ENCODE measurements at regions not wholly inside any gene's neighbourhood (a gene's known extent, or its start where the extent isn't known, plus 50 kb on each side); places are given as distances from the start of the nearest gene placed in this dataset.

DNA sequence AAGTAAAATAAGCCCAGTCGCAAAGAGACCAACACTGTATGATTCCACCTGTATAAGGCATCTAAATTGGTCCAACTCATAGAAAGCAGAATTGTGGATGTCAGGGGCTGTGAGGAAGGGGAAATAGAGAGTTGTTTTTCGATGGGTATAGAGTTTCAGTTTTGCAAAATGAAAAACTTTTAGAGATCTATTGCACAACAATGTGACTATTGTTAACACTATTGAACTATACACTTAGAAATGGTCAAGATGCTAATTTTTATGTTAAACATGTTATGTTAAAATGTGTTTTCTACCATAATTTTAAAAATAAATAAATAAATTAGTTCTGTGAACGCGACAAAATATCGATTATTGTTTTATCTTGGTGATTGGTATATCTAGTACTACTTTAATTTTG lies 192.4 kb downstream of the PTGER3 start:
- DNase-seq (ENCODE audit: low read depth in 1 of 2, low spot score in 2 of 2), result no peak
- H3K27ac ChIP-seq, result no peak overlapping the region
- no peak overlapping the region for H3K4me3 ChIP-seq
- H3K4me1 ChIP-seq (replicated peaks), result no peaks in the 10 kb centered on the region
- H3K27me3 ChIP-seq (replicated peaks), result no peaks in the 10 kb centered on the region
- H3K9me3 ChIP-seq (replicated peaks), result no peaks in the 10 kb centered on the region
- H3K36me3 ChIP-seq, result no peaks in the 10 kb centered on the region

DNA sequence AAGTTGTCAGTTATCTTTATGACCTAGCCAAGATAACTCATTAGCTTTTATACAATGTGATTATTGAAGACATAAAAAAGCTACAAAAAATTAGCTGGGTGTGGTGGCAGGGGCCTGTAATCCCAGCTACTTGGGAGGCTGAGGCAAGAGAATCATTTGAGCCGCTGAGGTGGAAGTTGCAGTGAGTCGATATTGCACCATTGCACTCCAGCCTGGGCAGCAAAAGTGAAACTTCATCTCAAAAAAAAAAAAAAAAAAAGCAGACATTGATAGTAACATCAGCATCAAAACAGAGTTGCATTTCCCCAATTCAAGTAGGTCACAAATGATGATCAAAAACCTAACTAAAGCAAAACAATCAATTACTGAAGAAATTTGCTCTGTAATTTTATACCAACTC lies 191.4 kb downstream of the PTGER3 start:
- no peak overlapping the region for H3K27ac ChIP-seq
- H3K4me1 ChIP-seq (replicated peaks), result no peaks in the 10 kb centered on the region
- no peak overlapping the region for H3K4me3 ChIP-seq
- H3K9me3 ChIP-seq (replicated peaks), result no peaks in the 10 kb centered on the region
- H3K27me3 ChIP-seq (replicated peaks), result no peaks in the 10 kb centered on the region
- H3K36me3 ChIP-seq, result no peaks in the 10 kb centered on the region
- DNase-seq (ENCODE audit: low read depth in 1 of 2, low spot score in 2 of 2), result no peak

DNA sequence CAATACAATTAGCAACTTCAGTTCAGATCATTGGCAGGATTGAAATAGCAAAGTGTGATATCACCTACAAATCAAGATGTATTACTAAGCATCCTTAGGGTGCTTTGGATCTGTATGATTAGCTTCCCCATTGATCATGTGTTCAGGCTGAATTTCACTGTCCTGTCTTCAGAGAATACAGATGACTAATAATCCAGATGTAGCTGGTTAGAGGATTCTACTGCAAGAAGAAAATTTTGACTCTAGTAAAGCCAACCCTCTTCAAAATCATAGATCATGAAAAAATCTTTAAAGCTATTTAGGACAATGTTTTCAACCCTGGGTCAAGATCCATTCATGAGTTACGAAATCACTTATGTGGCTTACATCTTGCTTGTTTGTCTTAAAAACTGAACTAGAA lies 184.4 kb downstream of the PTGER3 start:
- Histone ChIP-seq H3K36me3 (no peaks in the 10 kb centered on the region), H3K27ac (no peak overlapping the region)
- no peak for DNase-seq (ENCODE audit: low read depth in 1 of 2, low spot score in 2 of 2)

DNA sequence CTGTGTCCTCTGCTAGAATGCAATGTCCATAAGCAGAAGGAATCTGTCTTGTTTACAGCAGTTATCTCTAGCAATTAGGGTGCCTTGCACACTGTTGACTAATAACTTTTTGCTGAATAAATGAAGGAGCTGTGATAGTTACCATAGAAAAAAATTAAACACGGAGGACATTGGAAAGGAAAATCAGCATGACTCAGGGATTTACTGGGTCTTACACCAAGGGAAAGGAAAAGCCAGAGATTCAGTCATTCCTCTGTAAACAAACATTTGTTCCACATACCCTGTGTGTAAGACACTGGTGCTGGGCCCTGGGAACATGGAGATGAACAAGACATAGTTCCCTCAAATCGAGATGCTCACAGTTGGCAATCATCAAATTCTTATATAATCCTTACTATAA lies 183.3 kb downstream of the PTGER3 start:
- no peaks in the 10 kb centered on the region for H3K9me3 ChIP-seq (replicated peaks)
- H3K27me3 ChIP-seq (replicated peaks), result no peaks in the 10 kb centered on the region
- no peak overlapping the region for H3K4me3 ChIP-seq
- DNase-seq (ENCODE audit: low read depth in 1 of 2, low spot score in 2 of 2), result peak in 1 of 2 experiments; percentile 48
- peak overlapping the region; percentile 69 for H3K27ac ChIP-seq
- H3K4me1 ChIP-seq (replicated peaks), result peaks cover 12% of the 10 kb centered on the region
- no peaks in the 10 kb centered on the region for H3K36me3 ChIP-seq

More for the DNA sequence above, 184.4 kb downstream of the PTGER3 start:
- Histone ChIP-seq H3K4me1 (replicated peaks) (peaks cover 12% of the 10 kb centered on the region), H3K4me3 (no peak overlapping the region), H3K9me3 (replicated peaks) (no peaks in the 10 kb centered on the region), H3K27me3 (replicated peaks) (no peaks in the 10 kb centered on the region)

DNA sequence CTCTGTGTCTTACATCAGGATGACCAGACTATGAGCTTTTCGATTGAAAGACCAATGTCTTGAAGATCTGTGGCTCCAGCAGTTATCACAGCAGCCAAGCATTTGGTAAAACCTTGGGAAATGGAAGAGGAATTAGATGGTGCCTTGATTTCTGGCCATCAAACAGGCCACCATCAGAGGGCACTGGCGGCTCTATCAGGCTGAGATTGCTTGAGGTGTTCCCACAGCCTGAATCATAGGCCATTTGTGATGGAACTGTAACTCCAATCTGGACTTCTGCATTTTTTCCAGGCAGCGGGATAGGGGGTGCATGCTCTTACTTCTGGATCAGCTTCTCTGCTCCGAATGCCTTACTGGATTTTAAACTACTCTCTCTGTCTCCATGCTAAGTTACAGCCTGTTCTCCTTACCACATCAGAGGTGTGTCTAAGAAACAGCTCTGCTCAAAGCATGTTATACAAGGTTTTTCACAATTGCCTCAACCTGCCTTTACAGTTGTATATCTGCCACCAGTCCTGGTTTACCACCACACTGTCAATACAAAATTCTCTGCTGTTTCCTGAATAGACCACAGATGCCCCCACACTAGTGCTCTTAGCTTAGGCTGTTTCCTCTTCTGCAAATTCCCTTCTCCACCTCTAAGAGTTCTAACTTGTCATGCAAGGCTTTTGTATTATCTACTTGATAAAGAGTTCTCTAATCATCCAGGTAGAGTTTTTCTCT lies 180.9 kb downstream of the PTGER3 start:
- Histone ChIP-seq H3K4me3 (no peak overlapping the region), H3K9me3 (replicated peaks) (no peaks in the 10 kb centered on the region), H3K36me3 (no peaks in the 10 kb centered on the region), H3K27ac (no peak overlapping the region), H3K4me1 (replicated peaks) (peaks cover 12% of the 10 kb centered on the region), H3K27me3 (replicated peaks) (no peaks in the 10 kb centered on the region)
- no peak for DNase-seq (ENCODE audit: low read depth in 1 of 2, low spot score in 2 of 2)

DNA sequence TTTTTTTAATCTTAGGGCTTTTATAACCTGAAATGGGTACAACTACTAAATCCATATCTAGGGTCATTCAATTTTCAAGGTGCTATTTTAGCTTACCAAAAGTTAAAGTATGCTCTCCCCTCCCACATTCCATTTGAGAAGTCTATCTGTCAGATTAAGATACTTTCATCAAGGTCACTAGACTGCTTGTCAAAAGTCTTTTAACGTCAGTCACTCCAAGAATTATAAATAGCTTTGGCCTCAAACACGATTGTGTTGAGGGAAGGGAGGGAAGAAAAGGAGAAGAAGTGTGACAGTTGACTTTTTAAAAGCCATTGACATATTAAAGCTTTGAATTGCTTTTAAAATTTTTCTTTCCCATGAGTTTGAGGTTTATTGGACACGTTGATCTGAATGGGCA lies 175.8 kb downstream of the PTGER3 start:
- no peaks in the 10 kb centered on the region for H3K36me3 ChIP-seq
- H3K4me1 ChIP-seq (replicated peaks), result peaks cover 8% of the 10 kb centered on the region
- H3K4me3 ChIP-seq, result no peak overlapping the region
- no peak for DNase-seq (ENCODE audit: low read depth in 1 of 2, low spot score in 2 of 2)
- H3K27me3 ChIP-seq (replicated peaks), result no peaks in the 10 kb centered on the region
- H3K9me3 ChIP-seq (replicated peaks), result no peaks in the 10 kb centered on the region
- H3K27ac ChIP-seq, result no peak overlapping the region

DNA sequence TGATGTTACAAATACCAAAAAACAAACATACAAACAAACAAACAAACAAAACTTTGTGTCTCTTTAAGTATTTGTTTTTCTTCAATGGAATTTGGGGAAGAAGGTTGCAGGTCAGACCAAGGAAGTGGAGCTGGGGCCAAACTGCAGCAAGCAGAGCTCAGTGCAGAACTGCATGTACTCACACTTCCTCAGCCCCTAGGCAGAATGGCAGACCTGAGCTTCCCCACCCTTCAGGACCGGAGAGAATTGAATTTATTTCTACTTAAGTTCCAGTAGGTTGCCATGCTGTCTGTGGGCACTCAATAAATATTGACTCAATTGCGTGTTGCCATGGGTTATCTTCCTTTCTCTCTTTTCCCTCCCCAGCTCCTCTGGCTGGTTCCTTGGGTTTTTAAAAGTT lies 173.6 kb downstream of the PTGER3 start:
- Histone ChIP-seq H3K4me1 (replicated peaks) (peaks cover 8% of the 10 kb centered on the region), H3K36me3 (no peaks in the 10 kb centered on the region)
- no peak for DNase-seq (ENCODE audit: low read depth in 1 of 2, low spot score in 2 of 2)

DNA sequence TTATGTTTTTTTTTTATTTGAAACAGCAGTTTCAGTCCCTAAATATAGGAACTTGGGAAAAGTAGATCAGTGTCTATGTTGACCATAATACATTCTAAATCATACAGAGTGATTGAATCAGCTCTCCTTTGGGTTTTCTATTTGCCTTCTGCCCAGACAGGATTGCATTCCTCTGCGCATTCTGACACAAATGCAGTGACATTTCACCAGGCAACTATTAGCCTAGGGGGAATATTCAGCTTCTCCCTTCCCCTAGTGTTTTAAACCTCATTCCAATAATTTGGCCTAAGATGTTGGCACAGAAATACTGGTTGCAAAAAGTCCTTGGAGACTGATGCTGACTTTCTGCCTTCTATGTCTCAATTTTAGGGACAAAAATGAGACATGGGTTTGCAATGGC lies 172.8 kb downstream of the PTGER3 start:
- Histone ChIP-seq H3K9me3 (replicated peaks) (no peaks in the 10 kb centered on the region), H3K4me3 (no peak overlapping the region), H3K36me3 (no peaks in the 10 kb centered on the region), H3K27me3 (replicated peaks) (no peaks in the 10 kb centered on the region), H3K4me1 (replicated peaks) (peaks cover 8% of the 10 kb centered on the region), H3K27ac (no peak overlapping the region)
- no peak for DNase-seq (ENCODE audit: low read depth in 1 of 2, low spot score in 2 of 2)

More for the DNA sequence above, 173.6 kb downstream of the PTGER3 start:
- Histone ChIP-seq H3K4me3 (no peak overlapping the region), H3K27me3 (replicated peaks) (no peaks in the 10 kb centered on the region), H3K9me3 (replicated peaks) (no peaks in the 10 kb centered on the region), H3K27ac (no peak overlapping the region)

DNA sequence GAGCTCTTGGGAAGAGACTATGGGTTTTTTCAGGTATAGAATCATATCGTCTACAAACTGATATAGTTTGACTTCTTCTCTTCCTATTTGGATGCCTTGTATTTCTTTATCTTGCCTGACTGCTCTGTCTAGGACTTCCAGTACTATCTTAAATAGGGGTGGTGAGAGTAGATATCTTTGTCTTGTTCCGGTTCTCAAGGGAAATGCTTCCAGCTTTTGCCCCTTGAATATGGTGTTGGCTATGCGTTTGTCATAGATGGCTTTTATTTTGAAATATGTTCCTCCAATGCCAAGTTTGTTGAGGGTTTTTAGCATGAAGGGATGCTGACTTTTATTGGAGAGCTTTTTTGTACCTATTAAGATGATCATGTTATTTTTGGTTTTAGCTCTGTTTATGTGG lies 170.3 kb downstream of the PTGER3 start:
- Histone ChIP-seq H3K4me1 (replicated peaks) (peaks cover 8% of the 10 kb centered on the region), H3K27ac (no peak overlapping the region), H3K36me3 (no peaks in the 10 kb centered on the region), H3K4me3 (no peak overlapping the region), H3K27me3 (replicated peaks) (no peaks in the 10 kb centered on the region), H3K9me3 (replicated peaks) (no peaks in the 10 kb centered on the region)
- no peak for DNase-seq (ENCODE audit: low read depth in 1 of 2, low spot score in 2 of 2)

DNA sequence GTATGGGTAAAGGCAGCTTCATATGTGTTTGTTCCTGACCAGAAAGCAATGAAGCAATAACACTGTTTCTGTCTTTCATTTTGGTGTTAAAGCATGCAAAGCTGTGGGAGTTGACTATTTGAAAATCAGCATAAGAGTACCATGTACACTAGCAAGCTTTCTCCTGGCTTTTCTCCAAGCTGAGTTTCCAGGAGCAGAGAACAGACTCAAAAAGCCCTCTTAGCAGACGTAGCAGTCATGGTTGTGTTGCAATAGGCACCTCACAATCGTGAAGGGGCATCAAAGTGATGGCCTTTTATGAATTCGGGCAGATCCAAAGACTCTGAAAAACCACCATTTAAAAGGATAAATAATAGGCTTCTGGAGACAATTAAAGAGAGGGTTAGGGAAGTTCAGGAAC lies 159.7 kb downstream of the PTGER3 start:
- Histone ChIP-seq H3K36me3 (no peaks in the 10 kb centered on the region), H3K4me3 (no peak overlapping the region), H3K27me3 (replicated peaks) (peaks cover 2% of the 10 kb centered on the region; the same call in 1 of the 2 replicates), H3K27ac (no peak overlapping the region), H3K4me1 (replicated peaks) (no peaks in the 10 kb centered on the region), H3K9me3 (replicated peaks) (no peaks in the 10 kb centered on the region)
- no peak for DNase-seq (ENCODE audit: low read depth in 1 of 2, low spot score in 2 of 2)

DNA sequence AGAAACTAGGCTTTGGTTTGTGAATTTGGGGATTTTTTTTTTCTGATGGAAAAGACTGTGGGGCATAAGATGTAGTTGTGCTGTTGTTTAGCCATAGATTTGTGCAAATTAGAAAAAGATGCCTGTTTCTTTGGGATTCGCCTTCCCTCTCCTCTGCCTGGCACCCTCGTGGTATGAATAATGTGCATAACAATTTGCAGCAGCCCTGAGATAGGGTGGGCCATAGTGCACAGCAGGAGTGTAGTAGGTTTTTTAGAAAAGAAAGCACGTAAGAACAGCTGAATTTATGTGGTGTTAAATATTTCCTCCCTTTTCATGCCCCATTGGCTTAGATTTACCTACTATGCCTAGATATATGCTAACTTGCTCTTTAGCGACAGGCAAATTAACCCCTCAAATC lies 158.9 kb downstream of the PTGER3 start:
- DNase-seq (ENCODE audit: low read depth in 1 of 2, low spot score in 2 of 2), result no peak
- H3K9me3 ChIP-seq (replicated peaks), result no peaks in the 10 kb centered on the region
- no peak overlapping the region for H3K4me3 ChIP-seq

DNA sequence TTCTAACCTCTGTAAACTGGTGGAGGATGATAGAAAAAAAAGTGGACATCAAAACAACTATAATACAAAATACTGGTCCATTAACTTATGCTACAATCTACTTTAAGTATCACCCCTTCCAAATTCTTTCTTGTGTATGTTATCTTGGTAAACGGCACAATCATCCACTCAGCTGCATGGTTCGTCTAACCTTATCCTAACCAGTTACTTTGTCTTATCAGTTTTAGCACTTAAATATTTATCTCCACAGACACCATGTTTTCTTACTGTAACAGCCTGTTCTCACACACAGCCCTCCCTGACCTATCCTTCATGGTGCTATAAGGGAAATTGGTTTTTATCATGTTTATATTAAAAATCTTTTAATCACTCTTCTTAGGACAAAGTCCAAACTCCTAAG lies 157.2 kb downstream of the PTGER3 start:
- H3K36me3 ChIP-seq, result no peaks in the 10 kb centered on the region
- H3K4me3 ChIP-seq, result no peak overlapping the region
- H3K4me1 ChIP-seq (replicated peaks), result no peaks in the 10 kb centered on the region
- no peak overlapping the region for H3K27ac ChIP-seq
- no peak for DNase-seq (ENCODE audit: low read depth in 1 of 2, low spot score in 2 of 2)
- H3K9me3 ChIP-seq (replicated peaks), result no peaks in the 10 kb centered on the region
- H3K27me3 ChIP-seq (replicated peaks), result peaks cover 2% of the 10 kb centered on the region; the same call in 1 of the 2 replicates

More for the DNA sequence above, 158.9 kb downstream of the PTGER3 start:
- no peak overlapping the region for H3K27ac ChIP-seq
- no peaks in the 10 kb centered on the region for H3K36me3 ChIP-seq
- H3K27me3 ChIP-seq (replicated peaks), result peaks cover 2% of the 10 kb centered on the region; the same call in 1 of the 2 replicates
- H3K4me1 ChIP-seq (replicated peaks), result no peaks in the 10 kb centered on the region

DNA sequence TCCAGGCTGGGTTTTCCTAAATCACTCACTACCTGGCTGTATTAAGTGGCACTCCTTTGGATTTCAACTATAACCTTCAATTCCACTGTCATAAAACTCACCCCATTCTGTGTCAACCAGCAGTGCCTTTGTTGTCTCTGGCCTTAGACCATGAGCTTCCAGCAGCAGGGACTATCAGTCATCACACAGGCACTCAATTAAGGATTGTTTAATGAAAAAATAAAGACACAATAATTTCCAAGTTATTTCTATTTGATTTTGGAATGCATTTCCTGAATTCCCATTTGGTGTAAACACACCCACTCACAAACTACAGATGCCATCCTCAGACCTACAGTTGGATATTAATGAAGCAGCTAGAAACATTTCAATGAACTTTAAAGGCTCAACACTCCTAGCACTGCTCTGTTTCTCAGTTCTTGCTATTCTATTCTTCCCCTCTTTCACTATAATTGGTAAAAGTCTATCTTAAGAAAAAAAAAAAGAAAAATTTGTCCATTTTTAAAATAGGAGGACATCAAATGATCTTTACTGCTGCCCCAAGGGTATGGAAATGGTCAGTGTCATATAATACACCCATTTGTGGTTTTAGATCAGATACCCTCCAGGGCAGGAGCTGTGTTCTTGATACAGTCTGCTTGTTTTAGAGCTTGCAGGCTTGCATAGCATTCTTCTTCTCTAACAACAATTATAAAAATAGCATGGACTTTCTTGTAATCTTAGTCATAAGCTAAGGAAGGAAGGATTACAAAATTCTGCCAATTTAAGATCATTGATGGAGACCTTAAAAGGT lies 156.4 kb downstream of the PTGER3 start:
- Histone ChIP-seq H3K36me3 (no peaks in the 10 kb centered on the region), H3K27ac (no peak overlapping the region), H3K9me3 (replicated peaks) (no peaks in the 10 kb centered on the region), H3K4me3 (no peak overlapping the region), H3K27me3 (replicated peaks) (peaks cover 2% of the 10 kb centered on the region; the same call in 1 of the 2 replicates), H3K4me1 (replicated peaks) (no peaks in the 10 kb centered on the region)
- no peak for DNase-seq (ENCODE audit: low read depth in 1 of 2, low spot score in 2 of 2)

DNA sequence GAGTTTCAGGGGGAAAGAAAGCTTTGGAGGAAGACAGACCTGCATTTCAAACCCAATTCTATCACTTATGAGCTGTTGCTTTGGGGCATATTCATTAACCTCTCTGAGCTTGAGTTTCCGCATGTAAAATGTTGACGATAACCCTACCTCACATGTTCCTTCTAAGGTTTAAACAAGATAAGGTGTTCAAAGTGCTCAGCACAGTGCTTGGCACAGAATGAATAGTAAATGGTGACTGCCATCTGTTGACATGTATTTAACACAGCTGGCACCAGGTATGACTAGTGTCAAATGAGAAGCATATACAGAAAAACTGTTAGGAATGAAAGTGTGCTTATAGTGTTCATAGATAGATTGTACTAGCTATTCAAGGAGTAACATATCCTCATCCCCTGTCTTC lies 155.5 kb downstream of the PTGER3 start:
- H3K36me3 ChIP-seq, result no peaks in the 10 kb centered on the region
- no peak for DNase-seq (ENCODE audit: low read depth in 1 of 2, low spot score in 2 of 2)
- H3K4me1 ChIP-seq (replicated peaks), result no peaks in the 10 kb centered on the region
- no peak overlapping the region for H3K27ac ChIP-seq
- no peak overlapping the region for H3K4me3 ChIP-seq
- H3K9me3 ChIP-seq (replicated peaks), result no peaks in the 10 kb centered on the region
- peaks cover 2% of the 10 kb centered on the region; the same call in 1 of the 2 replicates for H3K27me3 ChIP-seq (replicated peaks)

Data from SJSA1 (cell line).